MCF 10A (cell line): ENCODE measurements at regions not wholly inside any gene's neighbourhood (a gene's known extent, or its start where the extent isn't known, plus 50 kb on each side); places are given as distances from the start of the nearest gene placed in this dataset.

Source experiments
- BruUV-seq: library from RNA; stranded (reverse); fragments of 400-500 nt; replicated peaks from 2 replicates; lab custom pipeline; 2021; lab: Mats Ljungman, UMichigan
- CTCF ChIA-PET: fragments of 300-600 bp; sonication (Branson Sonifier 250); formaldehyde crosslinking; extraction: SDS; loops from one replicate; lab custom pipeline; 2021; ENCODE audit warnings: antibody characterized with exemption, inconsistent platforms; lab: Yijun Ruan, JAX
- POLR2A ChIA-PET: fragments of 300-600, 350-650 bp; sonication (Branson Sonifier 250); formaldehyde crosslinking; extraction: SDS; loops from one replicate; lab custom pipeline; 2020; ENCODE audit warnings: antibody characterized with exemption, inconsistent platforms; lab: Yijun Ruan, JAX
- DNase-seq: peaks from one replicate; pipeline ENCODE4 v3.0.0-alpha.2; 2018; ENCODE audit not compliant: unreplicated experiment
- H3K27ac Mint-ChIP-seq: one replicate; pipeline ENCODE4 v1.8.0; 2022; ENCODE audit warnings: mild to moderate bottlenecking, low read depth, mixed read lengths; ENCODE audit not compliant: unreplicated experiment
- H3K27me3 Mint-ChIP-seq: one replicate; pipeline ENCODE4 v1.8.0; 2022; ENCODE audit warnings: mixed read lengths; ENCODE audit not compliant: insufficient read depth, unreplicated experiment
- H3K36me3 Mint-ChIP-seq: one replicate; pipeline ENCODE4 v1.8.0; 2022; ENCODE audit warnings: mild to moderate bottlenecking, moderate library complexity, mixed read lengths; ENCODE audit not compliant: insufficient read depth, unreplicated experiment
- H3K4me1 Mint-ChIP-seq: one replicate; pipeline ENCODE4 v1.8.0; 2022; ENCODE audit warnings: mixed read lengths; ENCODE audit not compliant: insufficient read depth, unreplicated experiment
- H3K4me3 Mint-ChIP-seq: one replicate; pipeline ENCODE4 v1.8.0; 2022; ENCODE audit warnings: mild to moderate bottlenecking, moderate library complexity, mixed read lengths; ENCODE audit not compliant: unreplicated experiment
- H3K9me3 Mint-ChIP-seq: one replicate; pipeline ENCODE4 v1.8.0; 2022; ENCODE audit warnings: mixed read lengths; ENCODE audit not compliant: unreplicated experiment
- intact Hi-C: fragments of 100-400 bp; cut with micrococcal nuclease; formaldehyde crosslinking; loops from 2 replicates; pipeline ENCODE4 v1.14.1; 2022
- TF ChIP-seq, protein P1 (sequence below): fragments of 200-600 bp; IDR thresholded peaks from one replicate; pipeline ENCODE4 v1.8.0; 2022; ENCODE audit warnings: antibody characterized with exemption, mild to moderate bottlenecking; ENCODE audit not compliant: unreplicated experiment

DNA sequence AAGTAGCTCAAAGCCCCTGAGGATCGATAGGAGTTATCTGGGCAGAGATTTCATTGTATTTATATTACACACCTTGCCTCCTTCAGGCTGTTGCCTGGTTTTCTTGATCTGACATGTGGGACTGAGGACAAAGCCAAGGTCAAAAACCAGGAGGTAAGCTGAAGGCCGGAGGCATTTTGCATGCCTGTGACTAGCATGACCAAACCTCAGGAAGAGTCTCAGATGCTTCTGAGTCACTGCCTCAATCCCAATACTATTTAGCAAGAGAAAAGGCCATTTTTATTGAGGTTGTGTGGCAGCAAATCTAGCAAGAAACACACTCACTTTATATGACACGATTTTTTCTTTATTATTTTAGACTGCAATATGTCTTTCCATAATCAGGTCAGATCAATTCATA is 968.1 kb downstream of the CDH11 start:
- Mint-ChIP-seq H3K4me3 (no peak overlapping the region), H3K27me3 (no peaks in the 10 kb centered on the region), H3K27ac (peak overlapping the region; percentile 35), H3K9me3 (no peaks in the 10 kb centered on the region), H3K36me3 (no peaks in the 10 kb centered on the region), H3K4me1 (peaks cover 24% of the 10 kb centered on the region)
- TF ChIP-seq, protein P1, sequence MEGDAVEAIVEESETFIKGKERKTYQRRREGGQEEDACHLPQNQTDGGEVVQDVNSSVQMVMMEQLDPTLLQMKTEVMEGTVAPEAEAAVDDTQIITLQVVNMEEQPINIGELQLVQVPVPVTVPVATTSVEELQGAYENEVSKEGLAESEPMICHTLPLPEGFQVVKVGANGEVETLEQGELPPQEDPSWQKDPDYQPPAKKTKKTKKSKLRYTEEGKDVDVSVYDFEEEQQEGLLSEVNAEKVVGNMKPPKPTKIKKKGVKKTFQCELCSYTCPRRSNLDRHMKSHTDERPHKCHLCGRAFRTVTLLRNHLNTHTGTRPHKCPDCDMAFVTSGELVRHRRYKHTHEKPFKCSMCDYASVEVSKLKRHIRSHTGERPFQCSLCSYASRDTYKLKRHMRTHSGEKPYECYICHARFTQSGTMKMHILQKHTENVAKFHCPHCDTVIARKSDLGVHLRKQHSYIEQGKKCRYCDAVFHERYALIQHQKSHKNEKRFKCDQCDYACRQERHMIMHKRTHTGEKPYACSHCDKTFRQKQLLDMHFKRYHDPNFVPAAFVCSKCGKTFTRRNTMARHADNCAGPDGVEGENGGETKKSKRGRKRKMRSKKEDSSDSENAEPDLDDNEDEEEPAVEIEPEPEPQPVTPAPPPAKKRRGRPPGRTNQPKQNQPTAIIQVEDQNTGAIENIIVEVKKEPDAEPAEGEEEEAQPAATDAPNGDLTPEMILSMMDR = no peak
- no TSS peak for BruUV-seq
- CTCF ChIA-PET = interaction anchor here (0.7 to 0.9 kb wide), 2 partner anchors 10 to 41 kb away, joined by 3 read pairs; no protein-coding TSS in a partner anchor
- POLR2A ChIA-PET = interaction anchor here (1.0 to 1.2 kb wide), 3 partner anchors 9 to 32 kb away, joined by 3 to 4 read pairs (median 4); no protein-coding TSS in a partner anchor
- peak; percentile 71 for DNase-seq
- intact Hi-C loops = no loop called here

DNA sequence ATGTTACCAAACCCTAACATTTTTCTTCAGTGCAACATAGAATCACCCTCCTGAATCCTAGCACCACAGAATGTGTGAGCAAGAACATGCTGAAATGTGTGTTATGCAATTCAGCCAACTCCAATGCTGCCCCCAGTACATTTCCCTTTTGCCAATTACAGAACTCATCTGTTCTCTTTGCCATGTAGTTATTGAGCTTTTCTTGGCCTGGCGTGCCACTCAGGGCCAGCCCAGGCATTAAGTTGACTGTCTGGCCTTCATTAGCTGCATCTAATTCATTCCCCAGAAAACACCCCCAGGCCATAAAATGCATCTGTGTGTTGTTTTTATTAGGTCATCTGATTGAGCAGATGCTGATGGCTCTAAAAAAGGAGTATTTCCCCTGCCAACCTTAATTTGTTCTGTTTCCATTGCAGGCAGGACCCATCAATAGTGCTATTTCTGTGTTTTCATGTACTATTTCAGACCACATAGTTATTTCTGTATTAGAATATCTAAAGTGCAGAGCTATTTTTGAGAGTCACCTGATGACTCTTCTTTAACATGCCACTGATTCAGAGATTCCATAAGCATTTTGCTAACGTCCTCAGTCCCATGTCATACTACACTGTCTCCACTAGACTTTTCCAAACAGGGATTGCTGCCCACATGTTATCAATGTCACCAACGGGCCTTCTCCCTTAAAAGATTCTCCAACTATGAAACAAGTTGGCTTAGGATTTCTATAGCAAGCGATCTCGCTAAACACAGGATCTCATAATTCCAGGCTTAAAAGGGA is 969.7 kb downstream of the CDH11 start:
- no peak overlapping the region for H3K27ac Mint-ChIP-seq
- peak; percentile 12 for DNase-seq
- H3K9me3 Mint-ChIP-seq = no peaks in the 10 kb centered on the region
- ChIA-PET POLR2A (interaction anchor here (0.6 kb wide), 2 partner anchors 27 to 32 kb away, joined by 3 to 4 read pairs; no protein-coding TSS in a partner anchor), CTCF (interaction anchor here (0.6 to 1.3 kb wide), 2 partner anchors 9 to 816 kb away, joined by 3 read pairs; no protein-coding TSS in a partner anchor)
- H3K36me3 Mint-ChIP-seq = peaks cover 6% of the 10 kb centered on the region
- no TSS peak for BruUV-seq
- intact Hi-C loops = no loop called here
- H3K4me3 Mint-ChIP-seq = no peak overlapping the region
- TF ChIP-seq, protein P1 = no peak
- H3K4me1 Mint-ChIP-seq = peaks cover 24% of the 10 kb centered on the region
- no peaks in the 10 kb centered on the region for H3K27me3 Mint-ChIP-seq

DNA sequence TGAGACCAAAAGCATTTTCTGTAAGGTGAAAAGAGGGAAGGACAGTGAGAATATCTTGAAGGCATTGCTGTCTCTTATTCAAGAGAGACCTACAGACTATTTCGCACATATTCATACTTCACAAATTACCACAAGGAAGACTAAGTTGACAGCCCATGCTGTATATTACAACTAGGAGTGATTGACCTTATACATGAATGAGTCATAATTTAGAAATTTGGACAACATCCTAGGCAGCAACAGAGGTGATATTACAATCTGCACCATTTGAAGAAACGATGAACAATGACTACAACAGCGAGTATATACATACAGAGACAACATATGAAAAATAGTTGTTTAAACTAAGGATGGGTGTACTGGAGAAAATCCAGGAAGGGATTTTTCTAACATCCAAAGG is 971.7 kb downstream of the CDH11 start:
- TF ChIP-seq, protein P1 = no peak
- Mint-ChIP-seq H3K27ac (peak overlapping the region; percentile 4), H3K4me1 (peaks cover 24% of the 10 kb centered on the region), H3K27me3 (no peaks in the 10 kb centered on the region), H3K36me3 (peaks cover 6% of the 10 kb centered on the region), H3K9me3 (no peaks in the 10 kb centered on the region), H3K4me3 (no peak overlapping the region)
- intact Hi-C loops = no loop called here
- ChIA-PET CTCF (interaction anchor here (0.7 kb wide), 1 partner anchor 15 kb away, joined by 3 read pairs; no protein-coding TSS in a partner anchor), POLR2A (no interaction called here)
- BruUV-seq = no TSS peak
- peak; percentile 52 for DNase-seq

DNA sequence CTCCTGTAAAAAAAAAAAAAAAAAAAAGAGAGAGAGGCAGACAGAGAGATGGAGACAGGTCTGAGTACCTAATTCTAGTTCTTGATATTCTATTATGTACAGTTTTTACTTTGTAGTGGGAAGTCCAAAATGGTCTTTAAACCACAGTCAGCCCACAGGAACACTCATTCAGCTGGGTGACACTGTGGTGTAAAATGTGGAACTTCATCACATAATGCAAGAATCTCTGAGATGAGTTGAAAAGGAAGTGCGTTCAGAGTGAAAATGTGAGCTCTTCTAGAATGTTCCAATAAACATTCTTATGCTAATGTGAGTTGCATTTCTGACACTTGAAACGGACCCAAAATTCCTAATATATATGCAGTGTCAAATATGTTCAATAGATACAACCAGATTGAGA is 972.1 kb downstream of the CDH11 start:
- CTCF ChIA-PET = interaction anchor here (0.6 to 0.7 kb wide), 2 partner anchors 16 to 810 kb away, joined by 3 read pairs; no protein-coding TSS in a partner anchor
- peak overlapping the region; percentile 4 for H3K27ac Mint-ChIP-seq
- H3K9me3 Mint-ChIP-seq = no peaks in the 10 kb centered on the region
- intact Hi-C loops = no loop called here
- H3K36me3 Mint-ChIP-seq = peaks cover 6% of the 10 kb centered on the region
- BruUV-seq = no TSS peak
- no peak for DNase-seq
- H3K4me1 Mint-ChIP-seq = peaks cover 24% of the 10 kb centered on the region
- H3K4me3 Mint-ChIP-seq = no peak overlapping the region
- H3K27me3 Mint-ChIP-seq = no peaks in the 10 kb centered on the region
- TF ChIP-seq, protein P1 = no peak
- POLR2A ChIA-PET = no interaction called here
